ENCODE measurements at regions not wholly inside any gene's neighbourhood (a gene's known extent, or its start where the extent isn't known, plus 50 kb on each side); places are given as distances from the start of the nearest gene placed in this dataset.

DNA sequence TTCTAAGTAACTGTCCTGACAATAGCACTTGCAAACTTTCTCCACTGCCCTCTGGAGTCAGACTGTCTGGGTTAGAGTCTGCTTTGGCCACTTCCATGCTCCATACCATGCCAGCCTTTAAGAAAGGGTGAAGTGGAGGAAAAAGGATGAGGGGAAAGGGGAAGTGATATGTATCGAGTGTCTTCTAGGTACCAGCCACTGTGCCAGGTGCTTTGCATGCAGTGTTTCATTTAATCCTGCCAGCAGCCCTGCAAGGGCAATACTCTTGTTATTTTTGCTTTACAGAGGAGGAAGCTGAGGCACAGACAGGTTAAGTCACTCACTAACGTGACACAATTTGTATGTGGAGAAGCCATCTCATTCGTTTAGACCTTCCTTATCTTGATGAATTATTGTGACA is 55.6 kb downstream of the RTL9 start:
- intact Hi-C loops (cut with DNase I): loop anchor here (5.0 to 10.0 kb wide), 3 partner anchors 97 to 683 kb away; partner anchors contain the start of genes AMMECR1, PAK3 and TMEM164
- Histone ChIP-seq H3K4me1 (peaks cover 0 to 7% of the 10 kb centered on the region in 2 donors), H3K4me3 (no peak overlapping the region), H3K9me3 (no peaks in the 10 kb centered on the region), H3K36me3 (no peaks in the 10 kb centered on the region), H3K27me3 (no peaks in the 10 kb centered on the region), H3K27ac (peak overlapping the region; percentile 71 to 73)
- TF ChIP-seq, protein P1, sequence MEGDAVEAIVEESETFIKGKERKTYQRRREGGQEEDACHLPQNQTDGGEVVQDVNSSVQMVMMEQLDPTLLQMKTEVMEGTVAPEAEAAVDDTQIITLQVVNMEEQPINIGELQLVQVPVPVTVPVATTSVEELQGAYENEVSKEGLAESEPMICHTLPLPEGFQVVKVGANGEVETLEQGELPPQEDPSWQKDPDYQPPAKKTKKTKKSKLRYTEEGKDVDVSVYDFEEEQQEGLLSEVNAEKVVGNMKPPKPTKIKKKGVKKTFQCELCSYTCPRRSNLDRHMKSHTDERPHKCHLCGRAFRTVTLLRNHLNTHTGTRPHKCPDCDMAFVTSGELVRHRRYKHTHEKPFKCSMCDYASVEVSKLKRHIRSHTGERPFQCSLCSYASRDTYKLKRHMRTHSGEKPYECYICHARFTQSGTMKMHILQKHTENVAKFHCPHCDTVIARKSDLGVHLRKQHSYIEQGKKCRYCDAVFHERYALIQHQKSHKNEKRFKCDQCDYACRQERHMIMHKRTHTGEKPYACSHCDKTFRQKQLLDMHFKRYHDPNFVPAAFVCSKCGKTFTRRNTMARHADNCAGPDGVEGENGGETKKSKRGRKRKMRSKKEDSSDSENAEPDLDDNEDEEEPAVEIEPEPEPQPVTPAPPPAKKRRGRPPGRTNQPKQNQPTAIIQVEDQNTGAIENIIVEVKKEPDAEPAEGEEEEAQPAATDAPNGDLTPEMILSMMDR (IDR thresholded peaks at IDR 0.05): no peak
- no peak for DNase-seq (ENCODE audit: low spot score in 2 of 2)

DNA sequence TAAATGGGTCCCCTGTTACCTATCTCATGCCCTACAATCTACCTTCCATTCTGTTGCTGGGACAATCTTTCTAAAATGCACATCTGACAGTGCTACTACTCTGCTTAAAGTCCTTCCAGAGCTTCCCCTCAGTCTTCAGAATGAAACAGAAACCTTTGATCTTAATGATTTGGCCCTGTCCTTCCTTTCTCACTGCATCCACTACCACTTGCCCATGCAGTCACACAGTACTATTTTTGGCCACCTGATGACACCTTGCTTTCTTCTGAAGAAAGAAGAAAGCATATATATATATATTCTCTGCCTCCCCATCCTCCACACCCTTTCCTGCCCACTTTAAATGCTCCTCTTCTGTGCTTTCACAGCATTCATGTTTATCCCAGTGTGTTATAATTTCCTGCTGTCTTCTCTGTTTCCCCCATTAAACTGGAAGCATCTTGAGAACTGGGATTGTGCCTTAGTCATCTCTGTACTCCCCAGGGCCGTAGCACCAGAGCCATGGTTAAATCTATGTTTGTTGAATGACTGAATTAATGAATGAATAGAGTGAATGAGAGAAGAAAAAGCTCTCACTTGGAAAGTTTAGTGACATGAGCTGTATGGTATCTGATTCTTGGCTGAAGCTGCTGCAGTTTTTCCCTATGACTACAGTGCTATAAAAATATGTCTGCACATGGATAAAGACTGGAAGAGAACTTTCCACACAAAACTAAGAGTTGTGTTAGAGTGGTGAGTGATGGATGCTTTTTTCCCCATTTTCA is 56.2 kb downstream of the RTL9 start:
- peak overlapping the region; percentile 71 to 73 for H3K27ac ChIP-seq
- intact Hi-C loops (cut with DNase I): loop anchor here (5.0 to 10.0 kb wide), 3 partner anchors 98 to 682 kb away; partner anchors contain the start of genes AMMECR1, PAK3 and TMEM164
- peaks cover 0 to 7% of the 10 kb centered on the region in 2 donors for H3K4me1 ChIP-seq
- H3K4me3 ChIP-seq: no peak overlapping the region
- no peak for DNase-seq (ENCODE audit: low spot score in 2 of 2)
- no peaks in the 10 kb centered on the region for H3K36me3 ChIP-seq
- H3K9me3 ChIP-seq: no peaks in the 10 kb centered on the region
- H3K27me3 ChIP-seq: no peaks in the 10 kb centered on the region
- TF ChIP-seq, protein P1 (IDR thresholded peaks at IDR 0.05): peak in 1 of 3 experiments; percentile 4

DNA sequence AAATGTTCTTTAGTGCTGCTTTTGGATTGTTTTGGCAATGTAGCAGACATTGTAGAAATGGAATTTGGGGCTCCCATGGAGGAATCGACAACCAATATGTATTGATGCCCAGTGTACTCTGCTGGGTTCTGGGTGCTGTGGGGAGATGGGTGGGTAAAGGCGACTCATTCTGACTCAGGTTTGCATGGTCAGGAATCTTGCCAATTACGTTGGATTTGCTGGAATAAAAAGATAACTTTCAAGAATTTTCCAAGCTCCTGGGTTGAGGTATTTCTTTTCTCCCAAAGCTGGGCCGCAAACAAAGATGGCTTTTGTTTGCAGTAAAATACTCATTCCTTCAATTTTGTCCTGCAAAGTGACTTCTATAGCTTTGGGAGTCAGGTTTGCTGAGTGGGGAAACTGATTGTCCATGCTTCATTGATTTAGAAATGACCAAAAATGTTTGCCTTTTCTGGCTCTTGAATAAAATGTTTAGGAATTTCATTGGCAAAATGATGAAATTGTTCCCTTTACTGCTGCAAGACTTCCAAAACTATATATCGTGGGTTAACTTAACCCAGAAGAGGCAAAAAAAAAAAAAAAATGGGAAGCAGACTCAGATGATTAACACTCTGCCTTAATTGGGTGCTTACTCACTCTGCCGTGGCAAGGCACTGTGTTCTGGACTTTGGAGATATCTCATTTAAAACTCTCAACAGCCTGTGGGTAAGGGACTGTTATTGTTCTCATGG is 57.0 kb downstream of the RTL9 start:
- intact Hi-C loops (cut with DNase I): loop anchor here (10.0 kb wide), 1 partner anchor 411 kb away; the partner anchor contains the start of gene TMEM164
- Histone ChIP-seq H3K27me3 (no peaks in the 10 kb centered on the region), H3K27ac (peak overlapping the region; percentile 58 to 73)

DNA sequence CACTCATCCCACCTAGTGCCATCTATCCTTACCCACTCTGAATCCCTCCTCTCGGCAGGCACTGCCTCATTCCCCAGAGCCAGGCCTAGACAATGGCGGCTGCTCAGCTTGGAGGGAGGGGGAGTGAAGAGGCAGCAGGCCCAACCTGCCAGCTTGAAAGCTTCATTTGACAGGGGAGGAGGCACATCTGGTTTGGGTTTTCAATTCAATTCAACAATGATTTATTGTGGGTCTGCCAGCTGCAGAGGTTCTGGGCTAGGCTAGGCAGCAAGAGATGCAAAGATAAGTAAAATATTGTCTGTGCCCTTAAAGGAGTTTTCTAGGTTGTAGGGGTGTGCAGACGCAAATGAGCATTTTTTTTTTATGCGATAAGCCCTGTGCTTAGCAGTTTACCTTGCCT is 58.5 kb downstream of the RTL9 start:
- no peak overlapping the region for H3K27ac ChIP-seq
- H3K9me3 ChIP-seq: no peaks in the 10 kb centered on the region
- peaks cover 0 to 7% of the 10 kb centered on the region in 2 donors for H3K4me1 ChIP-seq
- TF ChIP-seq, protein P1 (IDR thresholded peaks at IDR 0.05): no peak
- H3K4me3 ChIP-seq: no peak overlapping the region
- H3K27me3 ChIP-seq: no peaks in the 10 kb centered on the region
- H3K36me3 ChIP-seq: no peaks in the 10 kb centered on the region
- DNase-seq (ENCODE audit: low spot score in 2 of 2): no peak
- intact Hi-C loops (cut with DNase I): loop anchor here (10.0 kb wide), 1 partner anchor 412 kb away; the partner anchor contains the start of gene TMEM164

More for the DNA sequence above, 57.0 kb downstream of the RTL9 start:
- TF ChIP-seq, protein P1 (IDR thresholded peaks at IDR 0.05): no peak
- Histone ChIP-seq H3K9me3 (no peaks in the 10 kb centered on the region), H3K4me1 (peaks cover 0 to 7% of the 10 kb centered on the region in 2 donors), H3K4me3 (no peak overlapping the region), H3K36me3 (no peaks in the 10 kb centered on the region)
- DNase-seq (ENCODE audit: low spot score in 2 of 2): no peak

DNA sequence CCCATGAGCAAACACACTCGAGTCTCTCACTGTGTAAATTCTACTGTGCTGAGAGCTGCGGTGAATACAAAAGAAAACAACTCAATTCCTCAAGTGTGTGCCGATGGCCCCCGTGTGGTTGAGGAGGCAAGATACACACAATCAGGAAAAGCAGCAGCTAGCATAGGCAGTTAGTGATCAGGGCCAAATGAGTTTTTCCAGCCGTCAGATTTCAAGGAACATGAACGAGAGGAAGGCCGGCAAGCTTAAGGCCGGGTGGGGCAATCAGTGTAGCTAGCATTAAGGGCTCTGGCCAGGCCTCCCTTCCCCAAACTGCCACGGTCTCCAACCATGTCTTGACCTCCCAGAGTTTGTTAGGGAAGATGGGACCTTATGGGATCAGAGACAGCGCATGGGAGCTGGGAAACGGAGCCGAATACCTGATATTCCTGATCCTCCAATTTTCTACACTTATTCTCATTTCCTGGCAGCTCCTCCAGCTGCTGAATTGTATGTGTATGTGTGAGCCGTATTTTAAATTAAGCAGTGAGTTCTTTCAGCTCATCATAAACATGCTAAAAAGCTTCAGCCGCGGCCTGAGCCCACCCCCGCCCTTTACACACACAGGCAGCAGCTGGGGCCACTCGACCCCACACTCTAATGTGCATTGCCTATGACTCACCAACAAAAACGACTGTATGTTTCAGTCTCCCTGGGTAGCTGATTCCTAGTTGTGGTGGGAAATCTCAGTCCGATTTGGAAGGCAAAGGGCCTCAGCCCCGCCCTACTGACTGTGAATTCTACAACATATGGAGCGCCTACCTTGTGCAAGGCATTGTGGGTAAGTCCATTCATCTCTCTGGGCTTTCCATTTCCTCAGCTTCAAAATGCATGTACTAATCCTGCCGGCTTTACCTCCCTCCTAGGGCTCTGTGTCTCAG is 59.9 kb downstream of the RTL9 start:
- Histone ChIP-seq H3K9me3 (no peaks in the 10 kb centered on the region), H3K27me3 (no peaks in the 10 kb centered on the region)
- TF ChIP-seq, protein P1 (IDR thresholded peaks at IDR 0.05): peak in 2 of 3 experiments; percentile 32 to 41

More for the DNA sequence above, 59.9 kb downstream of the RTL9 start:
- no peak for DNase-seq (ENCODE audit: low spot score in 2 of 2)
- Histone ChIP-seq H3K4me1 (peaks cover 0 to 5% of the 10 kb centered on the region in 2 donors), H3K4me3 (no peak overlapping the region), H3K36me3 (no peaks in the 10 kb centered on the region), H3K27ac (peak overlapping the region in 1 of 2 donors; percentile 23)
- intact Hi-C loops (cut with DNase I): loop anchor here (10.0 kb wide), 1 partner anchor 414 kb away; the partner anchor contains the start of gene TMEM164
